HepG2 (cell line): ENCODE measurements at regions not wholly inside any gene's neighbourhood (a gene's known extent, or its start where the extent isn't known, plus 50 kb on each side); places are given as distances from the start of the nearest gene placed in this dataset.

ENCODE experiments used
- ATAC-seq: fragments of 200-7000 bp; cut with Tn5 transposase; 3 replicates; pipeline ENCODE4 v1.9.1; 2020; ENCODE audit warnings: mild to moderate bottlenecking, moderate library complexity
- BruUV-seq: library from RNA; stranded (reverse); fragments of 400-500 nt; replicated peaks from 2 replicates; lab custom pipeline; 2021; lab: Mats Ljungman, UMichigan
- CTCF ChIA-PET: fragments of 300-600 bp; formaldehyde crosslinking; extraction: SDS; loops from one replicate; lab custom pipeline; 2021; ENCODE audit warnings: low total read pairs, inconsistent platforms, low intra/inter-chr PET ratio; lab: Yijun Ruan, JAX
- POLR2A ChIA-PET: fragments of 350-600 bp; sonication (Branson Sonifier 250); formaldehyde crosslinking; loops from one replicate; lab custom pipeline; 2020; ENCODE audit warnings: antibody characterized with exemption, inconsistent platforms; lab: Yijun Ruan, JAX
- DNase-seq: peaks from one replicate; pipeline ENCODE4 v3.0.0-alpha.2; 2015; ENCODE audit warnings: low spot score
- FAIRE-seq: peaks from 3 replicates; lab custom pipeline; 2011; peaks lifted over from hg19 to GRCh38; lab: Jason Lieb, UNC
- H2AFZ ChIP-seq: one replicate; pipeline ENCODE4 v1.6.1; 2011; ENCODE audit warnings: low read length, inconsistent platforms
- H3K27ac ChIP-seq: fragments of 300-600 bp; 3 replicates; pipeline ENCODE4 v1.8.0; 2011; ENCODE audit warnings: mixed run types, mild to moderate bottlenecking, mixed read lengths, low read length, inconsistent platforms; ENCODE audit not compliant: insufficient read depth; ENCODE audit errors: extremely low read length
- H3K27me3 ChIP-seq, 2 experiments: fragments of 200-600 bp in 1 of 2; 2 replicates in 1 of 2; 3 replicates in 1 of 2; pipeline versions ENCODE4 v1.6.0 to v1.8.0; 2011; ENCODE audit warnings: low read length in 2 of 2, mild to moderate bottlenecking in 2 of 2, moderate library complexity in 2 of 2, inconsistent platforms in 1 of 2; ENCODE audit not compliant: insufficient read depth in 2 of 2, control insufficient read depth in 1 of 2
- H3K36me3 ChIP-seq, 2 experiments: fragments of 200-600 bp in 1 of 2; replicated peaks in 1 of 2; 2 replicates in 1 of 2; 3 replicates in 1 of 2; pipeline versions ENCODE4 v1.5.1 to v1.8.0; 2011; ENCODE audit warnings: low read length in 2 of 2, inconsistent platforms in 1 of 2; ENCODE audit not compliant: insufficient read depth in 2 of 2, control insufficient read depth in 1 of 2
- H3K4me1 ChIP-seq: 2 replicates; pipeline ENCODE4 v1.5.1; 2012; ENCODE audit warnings: low read length, inconsistent platforms; ENCODE audit not compliant: insufficient read depth
- H3K4me2 ChIP-seq: 2 replicates; pipeline ENCODE4 v1.6.0; 2011; ENCODE audit warnings: low read depth, low read length, inconsistent platforms
- H3K4me3 ChIP-seq, 3 experiments: fragments of 200-600 bp in 1 of 3; sonication (generic), shearing (Covaris generic) in 1 of 3; replicated peaks in 1 of 3; 2 replicates each; pipeline ENCODE4 v1.5.1; 2011 to 2016; ENCODE audit warnings: low read length in 3 of 3, inconsistent platforms in 2 of 3, low read depth in 2 of 3, mild to moderate bottlenecking in 2 of 3, control low read depth in 1 of 3, mixed read lengths in 1 of 3; ENCODE audit not compliant: insufficient read depth in 1 of 3
- H3K79me2 ChIP-seq: one replicate; pipeline ENCODE4 v1.6.1; 2011; ENCODE audit warnings: low read length, inconsistent platforms; ENCODE audit not compliant: insufficient read depth
- H3K9ac ChIP-seq: 2 replicates; pipeline ENCODE4 v1.6.0; 2011; ENCODE audit warnings: mild to moderate bottlenecking, low read depth, low read length, inconsistent platforms; ENCODE audit not compliant: insufficient read depth
- H3K9me3 ChIP-seq: 2 replicates; pipeline ENCODE4 v1.5.1; 2012; ENCODE audit warnings: mild to moderate bottlenecking, low read length
- H4K20me1 ChIP-seq: 2 replicates; pipeline ENCODE4 v1.6.0; 2011; ENCODE audit warnings: inconsistent platforms, mild to moderate bottlenecking, low read length, moderate library complexity; ENCODE audit not compliant: insufficient read depth
- HMG20A ChIP-seq: IDR thresholded peaks from 2 replicates; pipeline ENCODE4 v1.6.1; 2016; ENCODE audit warnings: borderline replicate concordance
- KAT7 ChIP-seq: IDR thresholded peaks from 2 replicates; pipeline ENCODE4 v1.6.1; 2018; ENCODE audit warnings: borderline replicate concordance, missing compliant biosample characterization
- NBN ChIP-seq: fragments of 450-650 bp; conservative IDR thresholded peaks from 2 replicates; pipeline ENCODE4 v1.6.1; 2017
- TBL1XR1 ChIP-seq: fragments of 150-350 bp; IDR thresholded peaks from 2 replicates; pipeline ENCODE4 v1.6.1; 2014; ENCODE audit warnings: borderline replicate concordance, low read length; ENCODE audit not compliant: partially characterized antibody
- THAP11 ChIP-seq: IDR thresholded peaks from 2 replicates; pipeline ENCODE4 v1.6.1; 2016; ENCODE audit warnings: missing biosample characterization, missing genetic modification reagents
- ZBTB1 ChIP-seq: sonication (generic); formaldehyde crosslinking; IDR thresholded peaks from 2 replicates; pipeline ENCODE4 v1.4.0; 2020; ENCODE audit warnings: missing genetic modification reagents, borderline replicate concordance
- ZBTB38 ChIP-seq: sonication (generic); formaldehyde crosslinking; IDR thresholded peaks from 2 replicates; pipeline ENCODE4 v1.5.1; 2020; ENCODE audit warnings: mild to moderate bottlenecking, missing genetic modification reagents
- ZNF780A ChIP-seq: sonication (generic); formaldehyde crosslinking; IDR thresholded peaks from 2 replicates; pipeline ENCODE4 v1.8.0; 2022; ENCODE audit warnings: mild to moderate bottlenecking, missing genetic modification reagents, moderate library complexity
- ZSCAN30 ChIP-seq: sonication (generic); formaldehyde crosslinking; IDR thresholded peaks from 2 replicates; pipeline ENCODE4 v1.5.0; 2020; ENCODE audit warnings: mild to moderate bottlenecking, missing genetic modification reagents
- WGBS: methylation state at CpG from one replicate; pipeline ENCODE4 v1.1.6; 2017; ENCODE audit warnings: low lambda C conversion rate; 5-methylcytosine and 5-hydroxymethylcytosine counted together
- in situ Hi-C: cut with HindIII; loops from 2 replicates; pipeline ENCODE4 v1.10.0; 2017; ENCODE audit warnings: low pct_unique_long_range_greater_than_20kb; ENCODE audit not compliant: extremely low pct_ligation_motif_present
- intact Hi-C: fragments of 100-400 bp; cut with micrococcal nuclease; formaldehyde crosslinking; loops from one replicate; pipeline ENCODE4 v1.10.0; 2022; ENCODE audit not compliant: unreplicated experiment
- TF ChIP-seq, protein P1 (sequence below): sonication (generic); formaldehyde crosslinking; IDR thresholded peaks from 2 replicates; pipeline ENCODE4 v1.4.0; 2020; ENCODE audit warnings: mild to moderate bottlenecking, missing genetic modification reagents
- TF ChIP-seq, protein P2 (sequence below): sonication (generic); formaldehyde crosslinking; IDR thresholded peaks from 2 replicates; pipeline ENCODE4 v1.5.0; 2020; ENCODE audit warnings: missing genetic modification reagents
- TF ChIP-seq, protein P3 (sequence below): sonication (generic); formaldehyde crosslinking; conservative IDR thresholded peaks from 2 replicates; pipeline ENCODE4 v1.4.0; 2020; ENCODE audit warnings: missing genetic modification reagents

GRCh38 chr2:33704406-33704855 is 105.3 kb upstream of the FAM98A start:
- Histone ChIP-seq H3K9me3 (no peaks in the 10 kb centered on the region), H3K4me1 (no peaks in the 10 kb centered on the region), H3K4me3 (no peak overlapping the region), H4K20me1 (no peaks in the 10 kb centered on the region), H3K4me2 (no peak overlapping the region), H3K9ac (no peak overlapping the region), H3K27ac (no peak overlapping the region), H3K27me3 (no peaks in the 10 kb centered on the region), H3K79me2 (no peaks in the 10 kb centered on the region), H3K36me3 (no peaks in the 10 kb centered on the region), H2AFZ (no peak overlapping the region)
- FAIRE-seq (no peak), DNase-seq (no peak), ATAC-seq (no peak)
- in situ Hi-C loops = no loop called here
- ChIA-PET POLR2A (no interaction called here), CTCF (no interaction called here)
- intact Hi-C loops = no loop called here
- WGBS = 3% methylated on average over 1 of the region's 1 CpG
- BruUV-seq = no TSS peak
- TF ChIP-seq ZBTB38 (CRISPR knock-in tag) (no peak), THAP11 (no peak), ZSCAN30 (CRISPR knock-in tag) (no peak), ZNF780A (no peak), NBN (no peak), ZBTB1 (no peak), TBL1XR1 (no peak), KAT7 (no peak), HMG20A (no peak)
- TF ChIP-seq, protein P1, sequence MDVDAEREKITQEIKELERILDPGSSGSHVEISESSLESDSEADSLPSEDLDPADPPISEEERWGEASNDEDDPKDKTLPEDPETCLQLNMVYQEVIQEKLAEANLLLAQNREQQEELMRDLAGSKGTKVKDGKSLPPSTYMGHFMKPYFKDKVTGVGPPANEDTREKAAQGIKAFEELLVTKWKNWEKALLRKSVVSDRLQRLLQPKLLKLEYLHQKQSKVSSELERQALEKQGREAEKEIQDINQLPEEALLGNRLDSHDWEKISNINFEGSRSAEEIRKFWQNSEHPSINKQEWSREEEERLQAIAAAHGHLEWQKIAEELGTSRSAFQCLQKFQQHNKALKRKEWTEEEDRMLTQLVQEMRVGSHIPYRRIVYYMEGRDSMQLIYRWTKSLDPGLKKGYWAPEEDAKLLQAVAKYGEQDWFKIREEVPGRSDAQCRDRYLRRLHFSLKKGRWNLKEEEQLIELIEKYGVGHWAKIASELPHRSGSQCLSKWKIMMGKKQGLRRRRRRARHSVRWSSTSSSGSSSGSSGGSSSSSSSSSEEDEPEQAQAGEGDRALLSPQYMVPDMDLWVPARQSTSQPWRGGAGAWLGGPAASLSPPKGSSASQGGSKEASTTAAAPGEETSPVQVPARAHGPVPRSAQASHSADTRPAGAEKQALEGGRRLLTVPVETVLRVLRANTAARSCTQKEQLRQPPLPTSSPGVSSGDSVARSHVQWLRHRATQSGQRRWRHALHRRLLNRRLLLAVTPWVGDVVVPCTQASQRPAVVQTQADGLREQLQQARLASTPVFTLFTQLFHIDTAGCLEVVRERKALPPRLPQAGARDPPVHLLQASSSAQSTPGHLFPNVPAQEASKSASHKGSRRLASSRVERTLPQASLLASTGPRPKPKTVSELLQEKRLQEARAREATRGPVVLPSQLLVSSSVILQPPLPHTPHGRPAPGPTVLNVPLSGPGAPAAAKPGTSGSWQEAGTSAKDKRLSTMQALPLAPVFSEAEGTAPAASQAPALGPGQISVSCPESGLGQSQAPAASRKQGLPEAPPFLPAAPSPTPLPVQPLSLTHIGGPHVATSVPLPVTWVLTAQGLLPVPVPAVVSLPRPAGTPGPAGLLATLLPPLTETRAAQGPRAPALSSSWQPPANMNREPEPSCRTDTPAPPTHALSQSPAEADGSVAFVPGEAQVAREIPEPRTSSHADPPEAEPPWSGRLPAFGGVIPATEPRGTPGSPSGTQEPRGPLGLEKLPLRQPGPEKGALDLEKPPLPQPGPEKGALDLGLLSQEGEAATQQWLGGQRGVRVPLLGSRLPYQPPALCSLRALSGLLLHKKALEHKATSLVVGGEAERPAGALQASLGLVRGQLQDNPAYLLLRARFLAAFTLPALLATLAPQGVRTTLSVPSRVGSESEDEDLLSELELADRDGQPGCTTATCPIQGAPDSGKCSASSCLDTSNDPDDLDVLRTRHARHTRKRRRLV (CRISPR knock-in tag) = no peak
- TF ChIP-seq, protein P2, sequence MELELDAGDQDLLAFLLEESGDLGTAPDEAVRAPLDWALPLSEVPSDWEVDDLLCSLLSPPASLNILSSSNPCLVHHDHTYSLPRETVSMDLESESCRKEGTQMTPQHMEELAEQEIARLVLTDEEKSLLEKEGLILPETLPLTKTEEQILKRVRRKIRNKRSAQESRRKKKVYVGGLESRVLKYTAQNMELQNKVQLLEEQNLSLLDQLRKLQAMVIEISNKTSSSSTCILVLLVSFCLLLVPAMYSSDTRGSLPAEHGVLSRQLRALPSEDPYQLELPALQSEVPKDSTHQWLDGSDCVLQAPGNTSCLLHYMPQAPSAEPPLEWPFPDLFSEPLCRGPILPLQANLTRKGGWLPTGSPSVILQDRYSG = no peak
- TF ChIP-seq, protein P3, sequence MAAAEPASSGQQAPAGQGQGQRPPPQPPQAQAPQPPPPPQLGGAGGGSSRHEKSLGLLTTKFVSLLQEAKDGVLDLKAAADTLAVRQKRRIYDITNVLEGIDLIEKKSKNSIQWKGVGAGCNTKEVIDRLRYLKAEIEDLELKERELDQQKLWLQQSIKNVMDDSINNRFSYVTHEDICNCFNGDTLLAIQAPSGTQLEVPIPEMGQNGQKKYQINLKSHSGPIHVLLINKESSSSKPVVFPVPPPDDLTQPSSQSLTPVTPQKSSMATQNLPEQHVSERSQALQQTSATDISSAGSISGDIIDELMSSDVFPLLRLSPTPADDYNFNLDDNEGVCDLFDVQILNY (CRISPR knock-in tag) = no peak
- TF ChIP-seq, all 625 proteins: peak for 0
